ENCODE measurements at regions not wholly inside any gene's neighbourhood (a gene's known extent, or its start where the extent isn't known, plus 50 kb on each side); places are given as distances from the start of the nearest gene placed in this dataset.

GRCh38 chr4:14865031-14865366 lies 137.3 kb upstream of the CPEB2 start:
- no peak for DNase-seq

DNA sequence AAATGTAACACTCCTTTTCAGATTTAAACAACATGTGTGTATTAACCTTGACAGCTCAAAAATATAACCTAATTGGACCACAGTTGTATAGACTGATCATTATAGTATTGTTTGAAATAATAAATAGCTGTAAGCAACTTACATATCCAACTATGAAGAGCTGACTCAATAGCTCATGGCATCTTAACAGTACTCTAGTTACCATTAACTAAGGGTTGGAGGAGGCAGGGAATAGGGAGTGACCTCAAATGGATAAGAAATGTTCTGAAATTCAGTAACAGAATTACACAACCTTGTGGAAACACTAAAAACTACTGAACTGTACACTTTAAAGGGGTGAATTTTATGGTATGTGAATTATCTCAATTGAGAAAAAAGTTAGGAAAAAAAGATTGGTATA lies 136.5 kb upstream of the CPEB2 start:
- no peak for DNase-seq

DNA sequence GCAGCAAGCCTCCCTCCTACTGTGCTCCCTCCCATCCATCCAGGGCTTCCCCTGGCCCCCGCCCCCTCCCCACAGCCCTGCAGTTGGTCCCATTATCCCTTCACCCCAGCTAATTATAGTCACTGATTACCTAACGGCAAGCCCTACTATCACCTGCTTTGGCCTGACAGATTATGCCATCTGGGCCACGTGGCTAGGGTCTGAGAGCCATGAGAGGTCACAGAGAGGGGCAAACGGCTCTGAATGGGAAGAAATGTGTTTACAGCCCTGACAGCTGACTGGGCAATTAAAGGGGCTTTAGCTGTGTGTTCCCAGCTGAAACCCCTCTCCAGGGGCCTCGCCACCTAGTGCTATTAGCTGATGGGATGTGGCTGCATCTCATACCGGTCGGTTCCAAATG lies 134.4 kb upstream of the CPEB2 start:
- DNase-seq = no peak

- no peak for DNase-seq
Measured at GRCh38 chr4:14868426-14869395, 133.6 kb upstream of the CPEB2 start.

- DNase-seq = peak; percentile 15
Measured at GRCh38 chr4:14871676-14872430, 130.4 kb upstream of the CPEB2 start.

DNA sequence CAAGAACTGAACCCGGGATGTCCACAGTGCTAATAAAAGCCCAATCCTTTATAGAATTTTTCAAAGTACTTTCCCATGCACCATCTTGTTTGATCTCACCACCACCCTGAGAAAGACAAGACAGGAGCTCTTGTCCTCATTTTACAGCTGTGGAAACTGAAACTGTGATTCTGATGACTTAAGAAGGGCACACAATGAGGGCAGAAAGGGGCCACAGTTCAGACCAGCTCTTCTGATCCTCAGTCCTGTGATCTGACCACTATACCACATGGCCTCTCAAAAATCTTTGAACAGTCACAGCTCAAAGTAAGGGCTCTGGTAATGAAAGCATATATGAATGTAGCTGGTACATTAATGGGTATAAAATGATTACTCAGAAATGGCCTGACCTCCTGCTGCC lies 127.3 kb upstream of the CPEB2 start:
- DNase-seq = no peak

DNA sequence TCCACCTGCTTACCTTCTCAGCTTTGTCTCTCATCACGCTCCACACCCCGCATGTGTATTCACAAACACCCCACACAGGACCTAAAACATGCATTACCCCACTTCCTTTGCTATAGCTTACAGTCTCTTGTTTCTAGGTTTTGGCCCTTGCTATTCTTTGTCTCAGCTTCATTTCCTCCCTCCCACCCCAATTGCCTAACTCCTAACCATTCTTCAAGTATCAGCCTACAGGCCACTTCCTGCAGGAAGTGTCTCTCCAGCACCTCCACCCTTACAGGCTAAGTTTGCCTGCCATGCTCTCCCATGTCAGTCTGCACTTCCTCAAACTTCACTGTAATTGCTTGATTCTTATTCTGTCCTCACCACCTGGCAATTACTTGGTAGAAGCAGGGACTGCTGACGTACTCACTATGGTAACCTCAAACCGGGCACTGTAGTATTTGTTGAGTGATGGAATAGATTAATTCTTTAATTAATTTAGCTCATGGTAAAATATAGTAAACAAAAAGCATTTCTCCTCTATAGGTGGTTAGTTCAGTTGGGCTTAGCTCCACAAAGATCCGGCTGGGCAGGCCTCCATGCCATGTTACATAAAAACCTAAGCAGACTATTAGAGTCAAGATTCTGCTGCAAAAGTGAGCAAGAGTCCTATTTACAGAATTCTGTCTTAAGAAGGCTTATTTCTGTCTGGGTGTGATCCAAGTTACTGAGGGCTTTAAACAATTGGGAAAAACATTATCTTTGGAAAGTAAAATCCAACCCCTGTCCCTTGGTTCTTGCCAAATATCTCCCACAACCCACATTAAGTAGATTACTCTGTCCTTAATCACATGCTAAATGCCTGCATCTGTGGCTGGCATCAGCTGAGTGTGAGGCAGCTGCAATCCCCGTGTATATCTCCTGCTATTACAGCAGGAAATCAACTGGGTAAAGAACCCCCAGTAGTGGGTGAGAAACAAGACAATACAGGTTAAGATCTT lies 124.7 kb upstream of the CPEB2 start:
- DNase-seq = peak; percentile 9

- DNase-seq = no peak
Measured at GRCh38 chr4:14878681-14879080, 123.6 kb upstream of the CPEB2 start.

DNA sequence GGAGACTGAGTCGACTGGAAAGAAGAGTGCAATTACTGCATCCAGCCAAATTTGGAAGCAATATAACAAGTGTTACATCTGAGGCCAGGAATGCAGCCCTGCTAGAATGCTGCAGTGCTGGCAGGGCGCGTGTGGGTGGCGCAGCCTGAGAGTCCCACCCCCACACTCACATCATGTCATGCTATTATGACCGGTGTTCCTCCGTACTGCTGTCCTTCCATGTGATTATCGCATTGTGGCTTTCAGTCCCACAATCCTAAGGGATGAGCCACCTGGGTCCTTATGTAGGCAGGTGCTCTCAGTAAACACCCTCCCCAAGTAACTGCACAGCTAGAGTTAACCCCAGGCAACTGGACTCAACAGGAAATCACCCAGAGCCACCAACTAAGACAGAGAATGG lies 122.6 kb upstream of the CPEB2 start:
- DNase-seq = no peak

- DNase-seq = no peak
Measured at GRCh38 chr4:14880805-14881204, 121.5 kb upstream of the CPEB2 start.

- no peak for DNase-seq
Measured at GRCh38 chr4:14883166-14883565, 119.1 kb upstream of the CPEB2 start.

DNA sequence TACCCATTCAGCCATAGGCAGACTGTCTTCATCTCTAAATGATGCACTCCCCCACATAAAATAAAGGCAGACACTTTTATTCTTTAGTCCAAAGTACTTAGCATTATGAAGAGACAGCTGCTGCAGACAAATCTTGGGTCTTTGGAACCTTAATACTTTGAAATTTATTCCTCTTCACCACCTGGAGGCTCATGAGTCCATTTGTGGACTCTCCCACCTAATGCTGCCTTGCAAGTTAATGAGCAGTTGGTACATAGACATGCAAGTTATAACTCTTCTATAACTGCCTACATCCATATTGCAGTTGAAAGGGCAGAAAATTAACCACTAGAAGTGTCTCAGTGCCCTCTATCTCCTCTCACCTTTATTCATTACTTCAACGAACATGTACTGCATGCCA lies 118.6 kb upstream of the CPEB2 start:
- DNase-seq = no peak

GRCh38 chr4:14887842-14888433 lies 114.3 kb upstream of the CPEB2 start:
- DNase-seq = no peak

DNA sequence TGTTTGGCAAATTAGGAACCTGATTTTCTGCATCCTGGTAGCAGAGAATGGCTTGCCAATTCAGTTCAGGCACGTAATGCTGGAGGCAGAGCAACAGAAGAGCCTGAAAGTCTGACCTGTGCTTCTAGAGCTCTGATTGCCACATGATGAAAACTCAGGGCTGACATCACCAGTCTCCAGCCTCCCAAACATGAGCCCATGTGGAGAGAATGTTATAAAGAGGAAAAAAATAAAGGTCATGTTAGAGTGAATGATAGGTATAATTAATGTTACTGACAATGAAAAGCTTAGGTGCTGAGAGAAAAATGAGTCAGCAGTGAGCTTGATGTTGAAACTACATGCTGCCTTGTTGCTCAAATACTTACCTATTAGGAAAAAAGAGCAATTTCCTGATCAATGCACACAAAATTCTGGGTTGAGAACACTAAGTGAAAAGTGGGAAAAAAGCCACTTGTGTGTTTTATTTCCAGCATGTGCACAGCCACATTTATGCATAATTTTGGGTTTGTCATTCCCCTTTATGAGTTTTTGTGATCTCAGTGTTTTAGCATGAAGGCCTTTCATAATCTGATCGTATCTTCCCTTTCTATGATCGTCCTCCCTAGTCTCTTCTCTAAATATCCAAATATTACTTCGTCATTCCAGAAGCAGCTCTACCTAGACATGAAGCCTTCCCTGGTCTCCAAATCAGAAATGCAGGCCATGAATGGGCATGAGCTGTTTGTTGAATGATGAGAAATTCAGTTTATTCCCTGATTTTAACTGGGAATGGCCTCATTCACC lies 113.3 kb upstream of the CPEB2 start:
- no peak for DNase-seq

- DNase-seq = no peak
Measured at GRCh38 chr4:14892563-14892962, 109.7 kb upstream of the CPEB2 start.

DNA sequence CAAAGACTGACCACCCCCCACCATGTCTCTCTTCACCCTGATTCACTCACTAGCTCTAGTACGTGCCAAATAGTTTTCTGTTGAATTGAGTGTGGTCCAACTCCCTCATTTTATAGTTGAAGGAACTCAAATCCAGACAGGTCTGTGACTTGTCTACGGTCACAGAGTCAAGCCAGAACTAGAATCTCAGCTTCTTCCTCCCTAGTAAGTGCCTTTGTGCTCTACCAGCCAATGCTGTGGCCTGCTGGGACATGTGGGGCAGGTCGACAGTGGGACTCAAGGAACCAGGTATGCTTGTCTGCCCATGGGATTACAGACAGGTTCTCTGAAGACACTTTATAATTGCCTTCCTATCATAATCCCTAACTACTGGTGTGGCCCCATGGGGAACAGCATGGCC lies 108.6 kb upstream of the CPEB2 start:
- no peak for DNase-seq

DNA sequence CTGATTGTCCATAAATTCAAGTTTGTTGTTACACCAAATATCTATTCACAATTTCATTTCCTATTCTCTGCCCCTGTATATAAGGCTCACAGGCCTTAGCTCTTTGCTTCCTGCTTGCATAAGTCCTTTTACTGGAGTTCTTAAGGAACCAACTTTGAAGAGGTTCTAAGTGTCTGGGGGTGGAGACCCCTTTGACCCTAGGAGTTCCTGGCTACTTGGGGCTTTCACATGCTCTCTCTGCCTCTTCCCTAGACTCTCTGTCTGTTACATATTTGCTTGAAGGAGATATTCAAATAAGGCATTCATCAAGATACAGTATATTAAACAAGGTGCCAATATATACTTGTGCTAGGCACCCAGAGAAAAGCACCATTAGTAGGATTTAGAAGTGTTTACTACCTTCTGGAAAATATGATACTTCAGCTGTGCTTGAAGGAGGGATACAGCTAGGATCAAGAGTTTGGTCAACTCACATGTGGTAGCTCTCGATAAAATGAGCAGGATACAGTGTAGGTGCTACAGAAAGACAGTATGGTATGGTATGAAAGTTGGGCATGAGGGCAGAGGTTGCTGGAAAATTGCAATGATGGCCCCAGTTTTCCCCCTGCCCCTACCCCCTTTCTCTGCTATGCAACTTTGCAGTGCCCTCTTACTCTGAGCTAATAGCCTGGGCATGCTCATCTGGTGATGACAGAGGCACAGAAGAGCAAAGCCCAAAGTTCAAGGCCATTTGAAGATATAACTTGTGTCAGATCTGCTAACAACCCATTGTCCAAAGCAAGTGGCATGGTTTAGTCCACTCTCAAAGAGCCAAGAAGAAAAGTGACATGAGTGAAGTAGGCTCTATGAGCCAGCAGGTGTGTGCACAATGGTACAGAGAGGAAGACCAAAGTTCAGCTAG lies 107.6 kb upstream of the CPEB2 start:
- DNase-seq = no peak

GRCh38 chr4:14896656-14897175 lies 105.6 kb upstream of the CPEB2 start:
- no peak for DNase-seq

- DNase-seq = no peak
Measured at GRCh38 chr4:14897217-14897616, 105.1 kb upstream of the CPEB2 start.

DNA sequence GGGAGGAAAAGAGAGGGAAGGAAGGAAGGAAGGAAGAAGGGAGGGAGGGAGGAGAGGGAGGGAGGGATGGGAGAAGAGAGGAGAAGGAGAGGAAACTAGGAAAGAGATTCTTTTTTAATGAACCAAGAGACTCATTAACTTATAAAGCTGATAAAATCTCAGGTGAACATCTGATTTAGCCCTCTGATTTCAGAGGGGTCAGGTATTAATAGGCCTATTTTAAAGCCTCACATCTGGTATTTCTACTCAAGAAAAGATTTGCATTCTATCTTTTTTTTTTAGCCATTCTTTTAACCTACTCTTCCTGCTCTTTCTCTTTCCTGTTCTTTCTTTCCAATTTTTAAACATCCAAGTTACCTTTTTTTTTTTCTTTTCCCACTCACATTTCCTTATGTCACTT lies 103.3 kb upstream of the CPEB2 start:
- no peak for DNase-seq

Measured in CD4-positive, alpha-beta T cell treated with Interleukin-4 for 4 hours (primary cell).